GM12878 (cell line): ENCODE measurements at regions not wholly inside any gene's neighbourhood (a gene's known extent, or its start where the extent isn't known, plus 50 kb on each side); places are given as distances from the start of the nearest gene placed in this dataset.

Source experiments
- ATAC-seq: fragments of 200-7000 bp; cut with Tn5 transposase; 3 replicates; pipeline ENCODE4 v1.9.1; 2020; ENCODE audit warnings: mild to moderate bottlenecking, moderate library complexity
- BruUV-seq: library from RNA; stranded (reverse); fragments of 400-500 nt; replicated peaks from 2 replicates; lab custom pipeline; 2021; lab: Mats Ljungman, UMichigan
- CTCF ChIA-PET: fragments of 300-600 bp; sonication (Branson Sonifier 250); formaldehyde crosslinking; extraction: SDS; loops from one replicate; lab custom pipeline; 2021; ENCODE audit warnings: inconsistent platforms; lab: Yijun Ruan, JAX
- POLR2A ChIA-PET: fragments of 350-600 bp; formaldehyde crosslinking; extraction: SDS; loops from one replicate; lab custom pipeline; 2021; ENCODE audit warnings: inconsistent platforms; lab: Charles Lee
- RAD21 ChIA-PET: fragments of 300-600 bp; sonication (Branson Sonifier 250); formaldehyde crosslinking; loops from one replicate; lab custom pipeline; 2023; ENCODE audit warnings: antibody characterized with exemption; ENCODE audit not compliant: unreplicated experiment; lab: Charles Lee
- SMC1A ChIA-PET: fragments of 300-600 bp; sonication (Branson Sonifier 250); formaldehyde crosslinking; loops from one replicate; lab custom pipeline; 2023; ENCODE audit not compliant: unreplicated experiment, uncharacterized antibody; lab: Charles Lee
- DNase-seq: peaks from one replicate; pipeline ENCODE4 v3.0.0-alpha.2; 2011; ENCODE audit warnings: low read depth, low spot score
- FAIRE-seq: peaks from 3 replicates; lab custom pipeline; 2011; peaks lifted over from hg19 to GRCh38; lab: Jason Lieb, UNC
- H2AFZ ChIP-seq: 2 replicates; pipeline ENCODE4 v1.6.0; 2011; ENCODE audit warnings: low read depth, low read length, control low read depth; ENCODE audit not compliant: control insufficient read depth
- H3K27ac ChIP-seq: 2 replicates; pipeline ENCODE4 v1.5.1; 2011; ENCODE audit warnings: control low read depth; ENCODE audit not compliant: control insufficient read depth, insufficient read depth
- H3K27me3 ChIP-seq, 2 experiments: replicated peaks in 1 of 2; 2 replicates each; pipeline versions ENCODE4 v1.6.0 to v1.6.1; 2011; ENCODE audit warnings: low read length in 1 of 2; ENCODE audit not compliant: control insufficient read depth in 2 of 2, insufficient read depth in 2 of 2
- H3K36me3 ChIP-seq, 2 experiments: 2 replicates each; pipeline ENCODE4 v1.5.1; 2011; ENCODE audit warnings: low read length in 1 of 2; ENCODE audit not compliant: control insufficient read depth in 2 of 2, insufficient read depth in 2 of 2
- H3K4me1 ChIP-seq: 2 replicates; pipeline ENCODE4 v1.6.1; 2011; ENCODE audit warnings: mild to moderate bottlenecking, low read length, moderate library complexity, mixed read lengths; ENCODE audit not compliant: control insufficient read depth, insufficient read depth
- H3K4me2 ChIP-seq: 2 replicates; pipeline ENCODE4 v1.6.0; 2011; ENCODE audit warnings: control low read depth; ENCODE audit not compliant: control insufficient read depth, insufficient read depth
- H3K4me3 ChIP-seq: fragments of 200-600 bp; sonication (generic); 2 replicates; pipeline ENCODE4 v1.5.1; 2016
- H3K79me2 ChIP-seq: 2 replicates; pipeline ENCODE4 v1.6.0; 2011; ENCODE audit warnings: low read length; ENCODE audit not compliant: control insufficient read depth, insufficient read depth
- H3K9ac ChIP-seq: 2 replicates; pipeline ENCODE4 v1.8.0; 2011; ENCODE audit warnings: low read length, control low read depth, mixed read lengths; ENCODE audit not compliant: control insufficient read depth, insufficient read depth
- H3K9me3 ChIP-seq: replicated peaks from 3 replicates; pipeline ENCODE4 v1.5.1; 2011; ENCODE audit warnings: mild to moderate bottlenecking, low read length; ENCODE audit not compliant: control insufficient read depth, insufficient read depth
- H4K20me1 ChIP-seq: 2 replicates; pipeline ENCODE4 v1.6.0; 2011; ENCODE audit not compliant: control insufficient read depth, insufficient read depth
- ATF7 ChIP-seq: fragments of 450-650 bp; IDR thresholded peaks from 2 replicates; pipeline ENCODE4 v1.6.1; 2016; ENCODE audit warnings: low read depth, mild to moderate bottlenecking
- BHLHE40 ChIP-seq, 2 experiments: fragments of 450-650 bp in 1 of 2; IDR thresholded peaks; 2 replicates each; pipeline ENCODE4 v1.6.1; 2011 to 2017; ENCODE audit warnings: low read depth in 2 of 2, borderline replicate concordance in 1 of 2, improper control_type of control experiment in 1 of 2, low read length in 1 of 2, mild to moderate bottlenecking in 1 of 2
- CBX5 ChIP-seq: sonication (generic); IDR thresholded peaks from 2 replicates; pipeline ENCODE4 v1.6.1; 2016; ENCODE audit warnings: low read depth, moderate library complexity, mild to moderate bottlenecking, inconsistent platforms
- CREB1 ChIP-seq: IDR thresholded peaks from 2 replicates; pipeline ENCODE4 v1.6.1; 2012; ENCODE audit warnings: low read depth, mild to moderate bottlenecking, inconsistent platforms
- GABPA ChIP-seq: IDR thresholded peaks from 2 replicates; pipeline ENCODE4 v1.6.1; 2014; ENCODE audit warnings: antibody characterized with exemption, low read depth, mild to moderate bottlenecking, inconsistent platforms
- KLF5 ChIP-seq: fragments of 450-650 bp; IDR thresholded peaks from 2 replicates; pipeline ENCODE4 v1.6.1; 2014; ENCODE audit warnings: mild to moderate bottlenecking; ENCODE audit not compliant: partially characterized antibody
- RAD51 ChIP-seq: fragments of 450-650 bp; IDR thresholded peaks from 2 replicates; pipeline ENCODE4 v1.6.1; 2016; ENCODE audit warnings: moderate library complexity, mild to moderate bottlenecking, inconsistent platforms
- TAF1 ChIP-seq: IDR thresholded peaks from 2 replicates; pipeline ENCODE4 v1.6.1; 2011; ENCODE audit warnings: mild to moderate bottlenecking, low read depth, low read length, borderline replicate concordance
- ZZZ3 ChIP-seq: IDR thresholded peaks from 2 replicates; pipeline ENCODE4 v1.6.1; 2011; ENCODE audit warnings: low read depth; ENCODE audit not compliant: control insufficient read depth, insufficient read length
- whole genome bisulfite sequencing: methylation state at CpG from one replicate; pipeline ENCODE4 v1.1.6; 2016; ENCODE audit warnings: low lambda C conversion rate; ENCODE audit not compliant: insufficient replicate concordance, insufficient coverage; ENCODE audit errors: missing lambda C conversion rate; 5-methylcytosine and 5-hydroxymethylcytosine counted together
- in situ Hi-C: fragments of 300-500 bp; cut with MboI; formaldehyde crosslinking; loops from 9 replicates; pipeline ENCODE4 v1.14.3; 2018; ENCODE audit warnings: mixed read lengths
- intact Hi-C: fragments of 100-400 bp; cut with micrococcal nuclease; formaldehyde crosslinking; loops from one replicate; pipeline ENCODE4 v1.14.2; 2022; ENCODE audit not compliant: unreplicated experiment
- TF ChIP-seq, protein P1 (sequence below): fragments of 450-650 bp; IDR thresholded peaks from 2 replicates; pipeline ENCODE4 v1.6.1; 2017; ENCODE audit warnings: mild to moderate bottlenecking, low read depth, inconsistent platforms; ENCODE audit not compliant: poor library complexity, severe bottlenecking
- TF ChIP-seq, protein P2 (sequence below): fragments of 450-650 bp; formaldehyde crosslinking; IDR thresholded peaks from 2 replicates; pipeline ENCODE4 v1.4.0; 2020; ENCODE audit warnings: mild to moderate bottlenecking, moderate library complexity

DNA sequence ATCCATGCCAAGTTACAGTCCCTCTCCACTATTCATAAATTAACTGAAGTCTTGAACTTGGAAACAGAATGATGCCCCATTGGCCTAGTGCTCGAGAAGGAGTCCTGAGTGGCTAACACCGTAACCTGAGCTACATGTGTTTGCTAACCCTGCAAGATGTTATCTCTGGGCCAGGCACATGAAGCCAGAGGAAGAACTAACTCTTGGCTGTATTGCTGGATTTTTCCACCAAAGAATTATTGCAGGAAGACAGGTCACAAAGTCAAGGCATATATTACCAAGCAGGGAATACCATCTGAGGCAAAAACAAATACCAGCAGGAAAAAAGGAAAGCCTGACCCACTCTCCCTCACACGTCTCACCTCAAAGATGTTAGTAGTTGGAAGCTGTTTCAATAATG, 148.9 kb upstream of the PHACTR1 start:
- Histone ChIP-seq H3K27ac (no peak overlapping the region), H3K4me3 (no peak overlapping the region), H3K27me3 (no peaks in the 10 kb centered on the region), H3K4me1 (no peaks in the 10 kb centered on the region), H4K20me1 (no peaks in the 10 kb centered on the region), H3K9me3 (no peaks in the 10 kb centered on the region), H3K79me2 (no peaks in the 10 kb centered on the region), H2AFZ (no peak overlapping the region), H3K36me3 (no peaks in the 10 kb centered on the region), H3K4me2 (no peak overlapping the region), H3K9ac (no peak overlapping the region)
- POLR2A ChIA-PET = interaction anchor here (0.5 kb wide), 1 partner anchor 679 kb away, joined by 4 read pairs; no protein-coding TSS in a partner anchor
- TF ChIP-seq CREB1 = no peak
- TF ChIP-seq ZZZ3 = no peak
- TF ChIP-seq KLF5 = no peak
- TF ChIP-seq, protein P1, sequence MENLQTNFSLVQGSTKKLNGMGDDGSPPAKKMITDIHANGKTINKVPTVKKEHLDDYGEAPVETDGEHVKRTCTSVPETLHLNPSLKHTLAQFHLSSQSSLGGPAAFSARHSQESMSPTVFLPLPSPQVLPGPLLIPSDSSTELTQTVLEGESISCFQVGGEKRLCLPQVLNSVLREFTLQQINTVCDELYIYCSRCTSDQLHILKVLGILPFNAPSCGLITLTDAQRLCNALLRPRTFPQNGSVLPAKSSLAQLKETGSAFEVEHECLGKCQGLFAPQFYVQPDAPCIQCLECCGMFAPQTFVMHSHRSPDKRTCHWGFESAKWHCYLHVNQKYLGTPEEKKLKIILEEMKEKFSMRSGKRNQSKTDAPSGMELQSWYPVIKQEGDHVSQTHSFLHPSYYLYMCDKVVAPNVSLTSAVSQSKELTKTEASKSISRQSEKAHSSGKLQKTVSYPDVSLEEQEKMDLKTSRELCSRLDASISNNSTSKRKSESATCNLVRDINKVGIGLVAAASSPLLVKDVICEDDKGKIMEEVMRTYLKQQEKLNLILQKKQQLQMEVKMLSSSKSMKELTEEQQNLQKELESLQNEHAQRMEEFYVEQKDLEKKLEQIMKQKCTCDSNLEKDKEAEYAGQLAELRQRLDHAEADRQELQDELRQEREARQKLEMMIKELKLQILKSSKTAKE = no peak
- WGBS = 48% methylated on average over 3 of the region's 3 CpGs
- DNase-seq (no peak), FAIRE-seq (no peak), ATAC-seq (no peak)
- intact Hi-C loops (no loop called here), in situ Hi-C loops (no loop called here)
- RAD21 ChIA-PET = no interaction called here
- SMC1A ChIA-PET = no interaction called here
- CTCF ChIA-PET = no interaction called here
- BruUV-seq = no TSS peak

DNA sequence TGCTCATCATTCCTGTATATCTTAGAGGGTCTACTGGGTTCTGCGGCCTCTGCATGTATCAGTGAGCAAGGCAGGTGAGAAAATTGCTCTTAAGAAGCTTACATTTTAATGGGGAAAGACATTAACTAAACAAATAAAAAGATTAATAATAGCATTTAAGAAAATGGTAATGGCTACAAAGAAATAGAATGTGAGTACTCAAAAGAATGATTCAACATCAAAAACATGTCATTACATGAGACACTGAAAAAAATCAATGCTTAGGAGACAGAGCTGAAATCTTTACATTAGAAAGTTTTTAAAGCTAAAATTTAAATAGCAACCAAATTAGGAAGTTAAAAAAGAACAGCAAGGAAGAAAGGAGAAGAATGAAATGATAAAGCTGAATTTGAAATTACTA, 146.9 kb upstream of the PHACTR1 start:
- SMC1A ChIA-PET = interaction anchor here (1.7 kb wide), 1 partner anchor 9 kb away, joined by 10 read pairs; no protein-coding TSS in a partner anchor
- H3K4me1 ChIP-seq = no peaks in the 10 kb centered on the region
- no peak overlapping the region for H3K4me3 ChIP-seq
- no TSS peak for BruUV-seq
- H3K4me2 ChIP-seq = no peak overlapping the region
- RAD21 ChIA-PET = interaction anchor here (0.8 to 1.1 kb wide), 2 partner anchors 16 to 35 kb away, joined by 3 read pairs; no protein-coding TSS in a partner anchor
- H3K9me3 ChIP-seq = no peaks in the 10 kb centered on the region
- ATAC-seq (no peak), FAIRE-seq (no peak), DNase-seq (no peak)
- POLR2A ChIA-PET = interaction anchor here (0.7 kb wide), 2 partner anchors 647 to 695 kb away, joined by 3 to 14 read pairs; no protein-coding TSS in a partner anchor
- no peaks in the 10 kb centered on the region for H3K79me2 ChIP-seq
- 71% methylated on average over 1 of the region's 1 CpG for WGBS
- CTCF ChIA-PET = interaction anchor here (0.8 to 1.2 kb wide), 2 partner anchors 24 to 33 kb away, joined by 3 read pairs; no protein-coding TSS in a partner anchor
- no peaks in the 10 kb centered on the region for H3K27me3 ChIP-seq
- H2AFZ ChIP-seq = no peak overlapping the region
- no peak overlapping the region for H3K27ac ChIP-seq
- in situ Hi-C loops (no loop called here), intact Hi-C loops (no loop called here)
- no peaks in the 10 kb centered on the region for H4K20me1 ChIP-seq
- no peak overlapping the region for H3K9ac ChIP-seq
- H3K36me3 ChIP-seq = no peaks in the 10 kb centered on the region
- no peak for TF ChIP-seq KLF5
- TF ChIP-seq, protein P2, sequence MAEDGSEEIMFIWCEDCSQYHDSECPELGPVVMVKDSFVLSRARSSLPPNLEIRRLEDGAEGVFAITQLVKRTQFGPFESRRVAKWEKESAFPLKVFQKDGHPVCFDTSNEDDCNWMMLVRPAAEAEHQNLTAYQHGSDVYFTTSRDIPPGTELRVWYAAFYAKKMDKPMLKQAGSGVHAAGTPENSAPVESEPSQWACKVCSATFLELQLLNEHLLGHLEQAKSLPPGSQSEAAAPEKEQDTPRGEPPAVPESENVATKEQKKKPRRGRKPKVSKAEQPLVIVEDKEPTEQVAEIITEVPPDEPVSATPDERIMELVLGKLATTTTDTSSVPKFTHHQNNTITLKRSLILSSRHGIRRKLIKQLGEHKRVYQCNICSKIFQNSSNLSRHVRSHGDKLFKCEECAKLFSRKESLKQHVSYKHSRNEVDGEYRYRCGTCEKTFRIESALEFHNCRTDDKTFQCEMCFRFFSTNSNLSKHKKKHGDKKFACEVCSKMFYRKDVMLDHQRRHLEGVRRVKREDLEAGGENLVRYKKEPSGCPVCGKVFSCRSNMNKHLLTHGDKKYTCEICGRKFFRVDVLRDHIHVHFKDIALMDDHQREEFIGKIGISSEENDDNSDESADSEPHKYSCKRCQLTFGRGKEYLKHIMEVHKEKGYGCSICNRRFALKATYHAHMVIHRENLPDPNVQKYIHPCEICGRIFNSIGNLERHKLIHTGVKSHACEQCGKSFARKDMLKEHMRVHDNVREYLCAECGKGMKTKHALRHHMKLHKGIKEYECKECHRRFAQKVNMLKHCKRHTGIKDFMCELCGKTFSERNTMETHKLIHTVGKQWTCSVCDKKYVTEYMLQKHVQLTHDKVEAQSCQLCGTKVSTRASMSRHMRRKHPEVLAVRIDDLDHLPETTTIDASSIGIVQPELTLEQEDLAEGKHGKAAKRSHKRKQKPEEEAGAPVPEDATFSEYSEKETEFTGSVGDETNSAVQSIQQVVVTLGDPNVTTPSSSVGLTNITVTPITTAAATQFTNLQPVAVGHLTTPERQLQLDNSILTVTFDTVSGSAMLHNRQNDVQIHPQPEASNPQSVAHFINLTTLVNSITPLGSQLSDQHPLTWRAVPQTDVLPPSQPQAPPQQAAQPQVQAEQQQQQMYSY (CRISPR knock-in tag) = no peak
- TF ChIP-seq ATF7 = no peak
- no peak for TF ChIP-seq TAF1
- TF ChIP-seq BHLHE40 (IDR thresholded peaks at IDR 0.05; ENCODE audit: borderline replicate concordance in 1 of 2, low read depth in 2 of 2, low read length in 1 of 2) = no peak
- no peak for TF ChIP-seq CBX5
- TF ChIP-seq RAD51 = no peak
- TF ChIP-seq GABPA = no peak
